Hindlimb muscle (tissue), 1 donor: ENCODE measurements at regions not wholly inside any gene's neighbourhood (a gene's known extent, or its start where the extent isn't known, plus 50 kb on each side); places are given as distances from the start of the nearest gene placed in this dataset.
"Not testable (repeated sequence)": the region's sequence is repeated elsewhere in the genome, so short reads cannot be mapped to it uniquely, and the experiment has no call there.

Experiments
- DNase-seq: peaks from one replicate; pipeline ENCODE4 v3.0.0-alpha.2; 2013

DNA sequence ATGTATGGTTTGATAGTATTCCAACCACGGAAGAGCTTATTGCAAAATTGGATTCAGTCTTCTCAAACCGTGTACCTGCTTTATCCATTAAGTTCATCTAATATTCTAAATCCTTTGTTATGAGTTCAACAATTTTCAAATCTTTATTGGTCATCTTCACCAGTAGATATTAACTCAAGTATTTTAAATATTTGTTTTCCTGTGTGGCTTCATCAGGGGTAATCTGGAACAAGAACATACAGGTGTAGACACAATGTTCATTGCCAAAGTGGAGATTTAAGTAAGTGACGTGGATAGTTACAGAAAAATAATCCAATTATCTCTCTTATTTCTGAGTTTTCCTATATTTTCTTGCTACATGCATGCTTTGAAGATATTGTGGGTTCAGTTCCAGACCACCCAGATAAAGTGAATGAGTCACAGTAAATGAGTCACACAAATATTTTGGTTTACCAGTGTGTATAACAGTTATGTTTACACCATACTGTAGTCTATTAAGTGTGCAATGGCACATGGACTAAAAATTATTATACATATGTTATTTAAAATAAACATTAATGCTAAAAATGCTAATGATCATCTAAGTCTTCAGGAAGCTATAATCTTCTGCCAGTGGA lies 429.0 kb upstream of the POT1 start:
- DNase-seq = no peak

DNA sequence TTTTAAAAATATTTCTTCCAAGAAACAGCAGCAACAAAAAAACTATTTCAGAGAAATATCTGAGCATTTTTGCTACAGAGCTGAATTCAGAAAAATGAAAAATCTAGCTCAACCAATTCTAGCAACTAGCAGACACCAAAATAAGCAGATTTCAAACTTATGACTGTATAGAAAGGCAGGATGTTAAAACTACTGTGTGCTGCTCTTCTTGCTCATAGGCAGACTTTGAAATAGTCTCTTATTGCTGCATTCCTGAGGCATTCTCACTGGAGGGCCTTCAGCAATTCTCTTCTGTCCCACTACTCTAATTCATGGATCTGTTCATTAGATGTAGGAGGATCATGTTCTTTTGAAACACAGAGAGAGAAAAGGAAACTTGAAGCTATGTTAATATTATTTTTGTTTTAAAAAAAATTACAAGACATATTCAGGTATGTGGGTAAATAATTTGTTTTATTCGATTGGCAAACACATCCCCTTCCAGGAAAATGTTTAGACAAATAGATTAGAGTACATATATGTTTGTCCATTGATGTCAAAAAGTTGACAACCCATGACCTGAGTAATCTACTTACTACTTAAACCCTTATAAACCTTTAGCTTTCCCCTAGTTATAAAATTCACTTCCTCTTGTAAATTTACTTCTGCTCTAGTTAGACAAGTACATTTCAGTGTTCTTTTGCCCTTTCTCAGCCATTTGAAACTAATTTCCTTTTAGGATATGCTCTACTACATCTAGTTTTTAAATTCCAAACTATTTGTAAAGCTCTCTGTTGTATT lies 428.2 kb upstream of the POT1 start:
- no peak for DNase-seq

DNA sequence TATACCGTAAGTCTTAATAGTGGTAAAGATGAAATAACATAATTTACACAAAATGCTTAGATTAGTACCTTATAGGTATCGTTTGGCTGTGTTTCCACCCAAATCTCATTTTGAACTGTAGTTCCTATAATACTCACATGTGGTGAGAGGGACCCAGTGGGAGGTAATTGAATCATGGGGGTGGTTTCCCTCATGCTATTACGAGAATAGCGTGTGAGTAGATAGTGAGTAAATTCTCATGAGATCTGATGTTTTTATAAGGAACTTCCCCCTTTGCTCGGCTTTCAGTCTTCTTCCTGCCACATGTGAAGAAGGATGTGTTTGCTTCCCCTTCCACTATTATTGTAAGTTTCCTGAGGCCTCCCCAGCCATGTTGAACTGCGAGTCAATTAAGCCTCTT lies 426.3 kb upstream of the POT1 start:
- no peak for DNase-seq

GRCh38 chr7:125347269-125347668 lies 417.6 kb upstream of the POT1 start:
- DNase-seq = no peak

DNA sequence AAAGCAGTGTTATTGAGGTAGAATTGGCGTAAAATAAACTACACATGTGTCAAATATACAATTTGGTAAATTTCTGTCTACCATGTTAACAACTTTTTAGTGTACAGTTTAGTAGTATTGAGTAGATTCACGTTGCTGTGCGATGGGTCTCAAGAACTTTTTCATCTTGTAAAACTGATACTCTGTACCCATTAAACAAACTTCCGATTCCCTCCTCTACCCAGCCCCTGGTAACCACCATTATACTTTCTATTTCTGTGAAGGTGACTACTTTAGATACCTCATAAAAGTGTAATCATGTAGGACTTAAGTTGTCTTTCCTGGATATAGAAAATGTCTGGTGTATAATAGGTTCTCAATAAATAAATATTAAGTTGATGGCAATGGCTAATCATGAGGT lies 408.5 kb upstream of the POT1 start:
- DNase-seq = no peak

- no peak for DNase-seq
These were observed 406.7 kb upstream of the POT1 start for GRCh38 chr7:125336326-125336725.

GRCh38 chr7:125326666-125327255 lies 397.1 kb upstream of the POT1 start:
- no peak for DNase-seq

GRCh38 chr7:125316466-125316865 lies 386.8 kb upstream of the POT1 start:
- DNase-seq = no peak

- DNase-seq = no peak
These were observed 369.6 kb upstream of the POT1 start for GRCh38 chr7:125299003-125299765.

DNA sequence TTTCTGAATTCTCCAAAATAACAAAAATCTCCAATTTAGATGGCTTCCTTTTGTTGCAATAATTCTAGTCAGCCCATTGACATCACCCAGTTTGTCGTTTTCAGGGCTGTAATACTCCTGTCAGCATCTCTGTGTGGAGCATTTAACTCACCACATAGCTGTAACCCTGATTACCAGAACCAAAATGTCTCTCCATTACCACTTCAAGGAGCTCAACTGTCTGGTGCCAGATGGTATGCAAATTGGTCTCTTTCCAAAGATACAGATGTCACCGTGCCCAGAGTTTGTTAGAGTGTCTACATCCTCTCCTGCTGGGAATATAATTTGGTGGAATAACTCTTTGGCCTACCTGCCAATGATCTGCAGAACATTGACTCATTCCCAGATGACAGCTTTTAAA lies 350.3 kb upstream of the POT1 start:
- no peak for DNase-seq

- no peak for DNase-seq
These were observed 348.7 kb upstream of the POT1 start for GRCh38 chr7:125278318-125278717.

DNA sequence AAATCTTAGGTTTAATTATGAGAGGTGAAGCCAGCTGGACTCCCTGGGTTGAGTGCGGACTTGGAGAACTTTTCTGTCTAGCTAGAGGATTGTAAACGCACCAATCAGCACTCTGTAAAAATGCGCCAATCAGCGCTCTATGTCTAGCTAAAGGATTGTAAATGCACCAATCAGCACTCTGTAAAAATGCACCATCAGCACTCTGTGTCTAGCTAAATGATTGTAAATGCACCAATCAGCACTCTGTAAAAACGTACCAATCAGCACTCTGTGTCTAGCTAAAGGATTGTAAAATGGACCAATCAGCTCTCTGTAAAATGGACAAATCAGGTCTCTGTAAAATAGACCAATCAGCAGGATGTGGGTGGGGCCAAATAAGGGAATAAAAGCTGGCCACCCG lies 345.1 kb upstream of the POT1 start:
- DNase-seq = not testable (repeated sequence)

GRCh38 chr7:125264174-125264856 lies 334.7 kb upstream of the POT1 start:
- DNase-seq = not testable (repeated sequence)

- not testable (repeated sequence) for DNase-seq
These were observed 329.3 kb upstream of the POT1 start for GRCh38 chr7:125258876-125259417.

DNA sequence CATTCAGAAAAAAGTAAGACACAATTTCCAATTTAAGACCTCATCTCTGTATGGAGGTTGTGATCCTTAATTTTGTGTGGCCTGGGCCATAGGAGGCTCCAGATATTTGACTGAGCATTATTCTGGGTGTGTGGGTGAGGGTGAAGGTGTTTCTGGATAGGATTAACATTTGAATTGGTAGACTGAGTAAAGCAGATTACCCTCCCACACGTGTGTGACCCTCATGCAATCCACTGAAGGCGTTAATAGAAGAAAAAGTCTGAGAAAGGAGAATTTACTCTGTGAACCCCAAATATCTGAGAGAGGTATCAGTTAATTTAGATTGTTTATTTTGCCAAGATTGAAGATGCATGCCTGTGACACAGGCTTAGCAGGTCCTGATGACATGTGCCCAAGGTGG lies 328.0 kb upstream of the POT1 start:
- no peak for DNase-seq

DNA sequence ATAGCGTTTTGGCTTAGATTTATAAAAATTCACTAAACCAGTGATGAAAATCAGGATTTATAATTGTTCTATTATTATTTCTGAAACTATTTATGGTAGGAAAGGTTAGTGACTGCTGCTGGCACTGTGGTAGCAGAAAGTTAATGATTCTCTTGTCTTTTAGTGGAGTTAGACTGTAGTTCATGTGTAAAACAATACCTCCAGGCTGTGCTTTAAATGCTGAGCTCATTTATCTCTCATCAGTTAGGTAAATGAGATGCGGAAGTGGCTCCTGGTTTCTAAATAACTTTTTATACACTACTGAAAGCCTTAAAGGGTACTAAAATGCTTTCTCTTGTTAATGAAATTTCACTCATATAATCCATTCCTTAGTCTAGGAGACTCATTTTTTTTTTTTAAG lies 326.8 kb upstream of the POT1 start:
- no peak for DNase-seq

GRCh38 chr7:125255810-125256209 lies 326.2 kb upstream of the POT1 start:
- no peak for DNase-seq

- DNase-seq = no peak
These were observed 324.9 kb upstream of the POT1 start for GRCh38 chr7:125254566-125254965.

GRCh38 chr7:125253452-125254190 lies 324.0 kb upstream of the POT1 start:
- DNase-seq = no peak

- no peak for DNase-seq
These were observed 318.0 kb upstream of the POT1 start for GRCh38 chr7:125247514-125248098.

GRCh38 chr7:125246706-125247105 lies 317.1 kb upstream of the POT1 start:
- no peak for DNase-seq
